ENCODE measurements at regions not wholly inside any gene's neighbourhood (a gene's known extent, or its start where the extent isn't known, plus 50 kb on each side); places are given as distances from the start of the nearest gene placed in this dataset.

GRCh38 chr2:120415060-120415459 is 69.1 kb downstream of the INHBB start:
- TF ChIP-seq, protein P1, sequence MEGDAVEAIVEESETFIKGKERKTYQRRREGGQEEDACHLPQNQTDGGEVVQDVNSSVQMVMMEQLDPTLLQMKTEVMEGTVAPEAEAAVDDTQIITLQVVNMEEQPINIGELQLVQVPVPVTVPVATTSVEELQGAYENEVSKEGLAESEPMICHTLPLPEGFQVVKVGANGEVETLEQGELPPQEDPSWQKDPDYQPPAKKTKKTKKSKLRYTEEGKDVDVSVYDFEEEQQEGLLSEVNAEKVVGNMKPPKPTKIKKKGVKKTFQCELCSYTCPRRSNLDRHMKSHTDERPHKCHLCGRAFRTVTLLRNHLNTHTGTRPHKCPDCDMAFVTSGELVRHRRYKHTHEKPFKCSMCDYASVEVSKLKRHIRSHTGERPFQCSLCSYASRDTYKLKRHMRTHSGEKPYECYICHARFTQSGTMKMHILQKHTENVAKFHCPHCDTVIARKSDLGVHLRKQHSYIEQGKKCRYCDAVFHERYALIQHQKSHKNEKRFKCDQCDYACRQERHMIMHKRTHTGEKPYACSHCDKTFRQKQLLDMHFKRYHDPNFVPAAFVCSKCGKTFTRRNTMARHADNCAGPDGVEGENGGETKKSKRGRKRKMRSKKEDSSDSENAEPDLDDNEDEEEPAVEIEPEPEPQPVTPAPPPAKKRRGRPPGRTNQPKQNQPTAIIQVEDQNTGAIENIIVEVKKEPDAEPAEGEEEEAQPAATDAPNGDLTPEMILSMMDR (IDR thresholded peaks at IDR 0.05): no peak
- intact Hi-C loops (cut with DNase I): no loop called here
- ATAC-seq (no peak), DNase-seq (no peak)
- H3K36me3 ChIP-seq: no peaks in the 10 kb centered on the region
- H3K4me1 ChIP-seq: no peaks in the 10 kb centered on the region
- no peak overlapping the region for H3K27ac ChIP-seq
- no peak overlapping the region for H3K4me3 ChIP-seq
- H3K27me3 ChIP-seq (ENCODE audit: low read depth): no peaks in the 10 kb centered on the region
- H3K9me3 ChIP-seq: no peaks in the 10 kb centered on the region

- Histone ChIP-seq H3K27me3 (ENCODE audit: low read depth) (peaks cover under 1% of the 10 kb centered on the region), H3K4me1 (no peaks in the 10 kb centered on the region), H3K4me3 (no peak overlapping the region), H3K36me3 (no peaks in the 10 kb centered on the region), H3K9me3 (no peaks in the 10 kb centered on the region), H3K27ac (no peak overlapping the region)
- intact Hi-C loops (cut with DNase I): no loop called here
- ATAC-seq: no peak
- TF ChIP-seq, protein P1 (IDR thresholded peaks at IDR 0.05): no peak
- DNase-seq: no peak
Observed at GRCh38 chr2:120415728-120416509, 70.0 kb downstream of the INHBB start.

GRCh38 chr2:120418174-120418787 is 72.3 kb downstream of the INHBB start:
- peak; percentile 28 for DNase-seq
- TF ChIP-seq, protein P1 (IDR thresholded peaks at IDR 0.05): no peak
- H3K4me3 ChIP-seq: no peak overlapping the region
- no peak overlapping the region for H3K27ac ChIP-seq
- intact Hi-C loops (cut with DNase I): no loop called here
- ATAC-seq: no peak
- no peaks in the 10 kb centered on the region for H3K4me1 ChIP-seq
- H3K36me3 ChIP-seq: no peaks in the 10 kb centered on the region
- no peaks in the 10 kb centered on the region for H3K9me3 ChIP-seq
- peaks cover 7% of the 10 kb centered on the region for H3K27me3 ChIP-seq (ENCODE audit: low read depth)

DNA sequence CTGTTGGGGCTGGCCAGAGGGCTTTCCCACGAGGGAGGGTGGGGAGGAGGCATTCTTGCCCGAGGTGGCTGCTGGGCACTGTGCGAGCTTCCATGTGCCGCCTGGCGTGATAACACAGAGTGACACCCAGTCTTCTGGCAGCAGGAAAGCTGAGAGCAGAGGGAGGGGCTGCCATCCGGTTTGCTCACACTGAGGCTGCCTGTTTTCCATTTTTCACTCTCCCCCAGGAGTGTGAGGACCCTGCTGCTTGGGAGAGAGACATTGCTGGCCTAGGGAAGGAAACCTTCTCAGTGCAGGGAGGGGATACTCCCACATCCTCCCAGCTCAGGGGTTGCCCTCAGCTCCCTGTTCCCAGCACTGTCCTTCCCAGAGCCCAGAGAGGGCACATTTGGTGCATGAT is 73.1 kb downstream of the INHBB start:
- Histone ChIP-seq H3K9me3 (no peaks in the 10 kb centered on the region), H3K4me3 (no peak overlapping the region), H3K27ac (no peak overlapping the region), H3K36me3 (no peaks in the 10 kb centered on the region), H3K4me1 (no peaks in the 10 kb centered on the region), H3K27me3 (ENCODE audit: low read depth) (peaks cover 7% of the 10 kb centered on the region)
- intact Hi-C loops (cut with DNase I): no loop called here
- DNase-seq (no peak), ATAC-seq (peak; percentile 7 to 51)
- TF ChIP-seq, protein P1 (IDR thresholded peaks at IDR 0.05): no peak

GRCh38 chr2:120419955-120420354 is 74.0 kb downstream of the INHBB start:
- Histone ChIP-seq H3K36me3 (no peaks in the 10 kb centered on the region), H3K27ac (no peak overlapping the region), H3K4me1 (no peaks in the 10 kb centered on the region), H3K27me3 (ENCODE audit: low read depth) (peaks cover 7% of the 10 kb centered on the region), H3K4me3 (no peak overlapping the region), H3K9me3 (no peaks in the 10 kb centered on the region)
- DNase-seq (no peak), ATAC-seq (no peak)
- intact Hi-C loops (cut with DNase I): no loop called here
- TF ChIP-seq, protein P1 (IDR thresholded peaks at IDR 0.05): no peak
